Nucleus accumbens (tissue), 56 donors: ENCODE measurements at regions not wholly inside any gene's neighbourhood (a gene's known extent, or its start where the extent isn't known, plus 50 kb on each side); places are given as distances from the start of the nearest gene placed in this dataset.

ENCODE experiments used
- DNase-seq, 56 donors: peaks; one replicate each; lab custom pipeline; 2025; lab: John Stamatoyannopoulos, UW

GRCh38 chr1:23639460-23640095, 52.0 kb upstream of the RPL11 start:
- no peak for DNase-seq

- no peak for DNase-seq
Observed at GRCh38 chr1:23638786-23639241, 52.8 kb upstream of the RPL11 start.

GRCh38 chr1:23638188-23638619, 53.4 kb upstream of the RPL11 start:
- no peak for DNase-seq

- DNase-seq, result no peak
Observed at GRCh38 chr1:23636009-23636408, 55.6 kb upstream of the RPL11 start.

- peak in 38 of 56 donors; percentile 4 to 69 (median 18) for DNase-seq
Observed at GRCh38 chr1:23634840-23635651, 56.6 kb upstream of the RPL11 start.

GRCh38 chr1:23634518-23634839, 57.1 kb upstream of the RPL11 start:
- DNase-seq, result peak in 1 of 56 donors; percentile 24

GRCh38 chr1:23632479-23633160, 59.0 kb upstream of the RPL11 start:
- no peak for DNase-seq

GRCh38 chr1:23629708-23630290, 61.8 kb upstream of the RPL11 start:
- DNase-seq, result no peak

- DNase-seq, result no peak
Observed at GRCh38 chr1:23628951-23629387, 62.6 kb upstream of the RPL11 start.

GRCh38 chr1:23627069-23627735, 64.4 kb upstream of the RPL11 start:
- DNase-seq, result no peak

GRCh38 chr1:23625929-23626535, 65.6 kb upstream of the RPL11 start:
- DNase-seq, result no peak

GRCh38 chr1:23625459-23625858, 66.1 kb upstream of the RPL11 start:
- DNase-seq, result no peak

GRCh38 chr1:23624440-23624839, 65.1 kb upstream of the ID3 start:
- no peak for DNase-seq

GRCh38 chr1:23622284-23622683, 63.0 kb upstream of the ID3 start:
- no peak for DNase-seq

- DNase-seq, result no peak
Observed at GRCh38 chr1:23620605-23621004, 61.3 kb upstream of the ID3 start.

- peak in 10 of 56 donors; percentile 3 to 72 (median 20) for DNase-seq
Observed at GRCh38 chr1:23619299-23620188, 60.2 kb upstream of the ID3 start.

GRCh38 chr1:23618586-23619083, 59.3 kb upstream of the ID3 start:
- DNase-seq, result no peak

GRCh38 chr1:23617084-23617521, 57.8 kb upstream of the ID3 start:
- no peak for DNase-seq
